H9 (cell line): ENCODE measurements at regions not wholly inside any gene's neighbourhood (a gene's known extent, or its start where the extent isn't known, plus 50 kb on each side); places are given as distances from the start of the nearest gene placed in this dataset.

Source experiments
- DNase-seq: peaks from one replicate; pipeline ENCODE4 v3.0.0-alpha.2; 2017
- H2AFZ ChIP-seq: one replicate; pipeline ENCODE4 v1.6.1; 2013; ENCODE audit warnings: mild to moderate bottlenecking, low read length, control low read depth, moderate library complexity
- H2AK5ac ChIP-seq: 2 replicates; pipeline ENCODE4 v1.6.1; 2013; ENCODE audit warnings: low read length, control low read depth, mixed read lengths; ENCODE audit not compliant: insufficient read length
- H2BK120ac ChIP-seq: one replicate; pipeline ENCODE4 v1.6.1; 2013; ENCODE audit warnings: low read depth, mild to moderate bottlenecking, low read length, control low read depth, inconsistent platforms; ENCODE audit not compliant: poor library complexity, severe bottlenecking
- H2BK12ac ChIP-seq: 2 replicates; pipeline ENCODE4 v1.6.1; 2013; ENCODE audit warnings: low read length, control low read depth, mixed read lengths, low read depth; ENCODE audit not compliant: insufficient read length
- H2BK15ac ChIP-seq: 2 replicates; pipeline ENCODE4 v1.6.1; 2013; ENCODE audit warnings: low read depth, low read length, control low read depth
- H2BK20ac ChIP-seq: one replicate; pipeline ENCODE4 v1.6.1; 2013; ENCODE audit warnings: low read depth, mild to moderate bottlenecking, low read length, control low read depth, inconsistent platforms; ENCODE audit not compliant: poor library complexity, severe bottlenecking
- H2BK5ac ChIP-seq: 2 replicates; pipeline ENCODE4 v1.6.1; 2013; ENCODE audit warnings: low read length, control low read depth, mixed read lengths; ENCODE audit not compliant: insufficient read length
- H3K14ac ChIP-seq: 2 replicates; pipeline ENCODE4 v1.6.1; 2013; ENCODE audit warnings: low read length, control low read depth; ENCODE audit not compliant: insufficient read depth
- H3K18ac ChIP-seq: 2 replicates; pipeline ENCODE4 v1.6.1; 2013; ENCODE audit warnings: low read depth, mild to moderate bottlenecking, mixed read lengths, low read length, control low read depth; ENCODE audit not compliant: insufficient read length
- H3K23ac ChIP-seq: 2 replicates; pipeline ENCODE4 v1.6.1; 2013; ENCODE audit warnings: low read length, control low read depth, mixed read lengths, low read depth; ENCODE audit not compliant: insufficient read length
- H3K23me2 ChIP-seq: 2 replicates; pipeline ENCODE4 v1.6.1; 2013; ENCODE audit warnings: low read depth, mild to moderate bottlenecking, mixed read lengths, low read length, control low read depth; ENCODE audit not compliant: insufficient read length, poor library complexity, severe bottlenecking
- H3K27ac ChIP-seq: 2 replicates; pipeline ENCODE4 v1.5.1; 2013; ENCODE audit warnings: low read length, control low read depth, mixed read lengths, low read depth; ENCODE audit not compliant: insufficient read length
- H3K27me3 ChIP-seq: 2 replicates; pipeline ENCODE4 v1.6.1; 2013; ENCODE audit warnings: low read length, control low read depth, inconsistent platforms; ENCODE audit not compliant: insufficient read depth
- H3K4ac ChIP-seq: 2 replicates; pipeline ENCODE4 v1.6.1; 2013; ENCODE audit warnings: low read depth, mild to moderate bottlenecking, control low read depth, inconsistent platforms, low read length, moderate library complexity
- H3K4me1 ChIP-seq: 2 replicates; pipeline ENCODE4 v1.6.1; 2013; ENCODE audit warnings: low read length, control low read depth, inconsistent platforms; ENCODE audit not compliant: insufficient read depth
- H3K4me2 ChIP-seq: 2 replicates; pipeline ENCODE4 v1.6.1; 2013; ENCODE audit warnings: low read length, control low read depth, mixed read lengths; ENCODE audit not compliant: insufficient read length, insufficient read depth
- H3K56ac ChIP-seq: 2 replicates; pipeline ENCODE4 v1.6.1; 2013; ENCODE audit warnings: low read depth, mild to moderate bottlenecking, mixed read lengths, low read length, control low read depth; ENCODE audit not compliant: insufficient read length
- H3K79me1 ChIP-seq: 2 replicates; pipeline ENCODE4 v1.6.1; 2013; ENCODE audit warnings: low read depth, mild to moderate bottlenecking, moderate library complexity, low read length, control low read depth, inconsistent platforms; ENCODE audit not compliant: insufficient read depth, poor library complexity, severe bottlenecking
- H3K79me2 ChIP-seq: 2 replicates; pipeline ENCODE4 v1.6.1; 2013; ENCODE audit warnings: low read length, control low read depth, inconsistent platforms; ENCODE audit not compliant: insufficient read depth
- H3K9ac ChIP-seq: 2 replicates; pipeline ENCODE4 v1.6.1; 2013; ENCODE audit warnings: low read length, control low read depth, mixed read lengths; ENCODE audit not compliant: insufficient read length; ENCODE audit errors: extremely low read depth
- H3K9me3 ChIP-seq: one replicate; pipeline ENCODE4 v1.6.1; 2013; ENCODE audit warnings: low read depth, low read length, inconsistent platforms; ENCODE audit not compliant: control insufficient read depth
- H3T11ph ChIP-seq: one replicate; pipeline ENCODE4 v1.6.1; 2013; ENCODE audit warnings: mild to moderate bottlenecking, low read length, control low read depth, inconsistent platforms
- H4K20me1 ChIP-seq: one replicate; pipeline ENCODE4 v1.6.1; 2013; ENCODE audit not compliant: control insufficient read depth, insufficient read length, insufficient read depth
- H4K5ac ChIP-seq: 2 replicates; pipeline ENCODE4 v1.6.1; 2013; ENCODE audit warnings: low read depth, mild to moderate bottlenecking, mixed read lengths, low read length, control low read depth; ENCODE audit not compliant: insufficient read length
- H4K8ac ChIP-seq: replicated peaks from 2 replicates; pipeline ENCODE4 v1.6.1; 2013; ENCODE audit warnings: low read length, control low read depth, mixed read lengths, low read depth; ENCODE audit not compliant: insufficient read length
- H4K91ac ChIP-seq: 2 replicates; pipeline ENCODE4 v1.6.1; 2013; ENCODE audit warnings: low read depth, mild to moderate bottlenecking, moderate library complexity, mixed read lengths, low read length, control low read depth; ENCODE audit not compliant: insufficient read length
- H3K27ac Mint-ChIP-seq, 3 experiments: 2 replicates in 2 of 3; 3 replicates in 1 of 3; pipeline ENCODE4 v1.8.0; 2020 to 2021; ENCODE audit warnings: mixed read lengths in 3 of 3, mild to moderate bottlenecking in 1 of 3, moderate library complexity in 1 of 3
- H3K27me3 Mint-ChIP-seq: 2 replicates; pipeline ENCODE4 v1.8.0; 2021; ENCODE audit warnings: low read depth, mild to moderate bottlenecking, moderate library complexity, mixed read lengths
- H3K36me3 Mint-ChIP-seq, 3 experiments: 2 replicates in 2 of 3; 3 replicates in 1 of 3; pipeline ENCODE4 v1.8.0; 2020 to 2021; ENCODE audit warnings: low read depth in 3 of 3, mixed read lengths in 3 of 3; ENCODE audit not compliant: insufficient read depth in 1 of 3
- H3K4me1 Mint-ChIP-seq, 2 experiments: 2 replicates each; pipeline ENCODE4 v1.8.0; 2020; ENCODE audit warnings: mixed read lengths in 2 of 2
- H3K4me3 Mint-ChIP-seq, 2 experiments: 2 replicates in 1 of 2; 3 replicates in 1 of 2; pipeline ENCODE4 v1.8.0; 2020 to 2021; ENCODE audit warnings: mild to moderate bottlenecking in 2 of 2, mixed read lengths in 2 of 2, moderate library complexity in 1 of 2
- H3K9me3 Mint-ChIP-seq, 2 experiments: 2 replicates in 1 of 2; 3 replicates in 1 of 2; pipeline ENCODE4 v1.8.0; 2020; ENCODE audit warnings: mild to moderate bottlenecking in 2 of 2, mixed read lengths in 2 of 2, moderate library complexity in 1 of 2
- WGBS: extraction: QIAGEN DNeasy Blood & Tissue Kit; methylation state at CpG from one replicate; pipeline ENCODE4 v1.1.7; 2013; ENCODE audit warnings: missing lambda C conversion rate, low lambda C conversion rate, mixed read lengths; ENCODE audit not compliant: insufficient read length; ENCODE audit errors: extremely low coverage; 5-methylcytosine and 5-hydroxymethylcytosine counted together
- TF ChIP-seq, protein P1 (sequence below): fragments of 200-600 bp; sonication (generic); conservative IDR thresholded peaks from 3 replicates; pipeline ENCODE4 v1.8.0; 2021; ENCODE audit warnings: antibody characterized with exemption, mild to moderate bottlenecking

DNA sequence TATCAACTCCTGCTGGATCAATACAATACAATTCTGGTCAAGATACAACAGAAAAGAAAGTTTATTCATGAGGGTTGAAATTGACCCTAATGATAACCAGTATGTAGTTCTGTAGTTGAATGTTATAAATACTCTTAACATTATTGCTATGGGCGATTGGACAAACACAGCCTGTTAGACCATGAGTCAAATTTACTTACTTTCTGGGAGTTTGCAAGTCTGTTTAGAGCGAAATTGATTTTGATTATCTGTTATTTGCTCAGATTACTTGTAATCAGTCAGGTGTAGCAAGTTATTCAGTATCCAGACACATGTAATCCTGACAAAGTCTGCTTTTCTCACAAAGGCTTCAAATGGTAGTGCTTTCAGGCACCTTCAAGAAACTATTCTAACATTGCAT is 216.6 kb upstream of the B3GALT2 start:
- no peaks in the 10 kb centered on the region for H3K9me3 Mint-ChIP-seq
- no peak overlapping the region for H2BK12ac ChIP-seq
- H3K79me1 ChIP-seq, result no peaks in the 10 kb centered on the region
- H2BK15ac ChIP-seq, result no peak overlapping the region
- no peak overlapping the region for H2BK20ac ChIP-seq
- H2AK5ac ChIP-seq, result no peak overlapping the region
- TF ChIP-seq, protein P1, sequence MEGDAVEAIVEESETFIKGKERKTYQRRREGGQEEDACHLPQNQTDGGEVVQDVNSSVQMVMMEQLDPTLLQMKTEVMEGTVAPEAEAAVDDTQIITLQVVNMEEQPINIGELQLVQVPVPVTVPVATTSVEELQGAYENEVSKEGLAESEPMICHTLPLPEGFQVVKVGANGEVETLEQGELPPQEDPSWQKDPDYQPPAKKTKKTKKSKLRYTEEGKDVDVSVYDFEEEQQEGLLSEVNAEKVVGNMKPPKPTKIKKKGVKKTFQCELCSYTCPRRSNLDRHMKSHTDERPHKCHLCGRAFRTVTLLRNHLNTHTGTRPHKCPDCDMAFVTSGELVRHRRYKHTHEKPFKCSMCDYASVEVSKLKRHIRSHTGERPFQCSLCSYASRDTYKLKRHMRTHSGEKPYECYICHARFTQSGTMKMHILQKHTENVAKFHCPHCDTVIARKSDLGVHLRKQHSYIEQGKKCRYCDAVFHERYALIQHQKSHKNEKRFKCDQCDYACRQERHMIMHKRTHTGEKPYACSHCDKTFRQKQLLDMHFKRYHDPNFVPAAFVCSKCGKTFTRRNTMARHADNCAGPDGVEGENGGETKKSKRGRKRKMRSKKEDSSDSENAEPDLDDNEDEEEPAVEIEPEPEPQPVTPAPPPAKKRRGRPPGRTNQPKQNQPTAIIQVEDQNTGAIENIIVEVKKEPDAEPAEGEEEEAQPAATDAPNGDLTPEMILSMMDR, result no peak
- no peak overlapping the region for H3K4me2 ChIP-seq
- H3K23me2 ChIP-seq, result no peaks in the 10 kb centered on the region
- no peak overlapping the region for H4K8ac ChIP-seq
- H2AFZ ChIP-seq, result no peak overlapping the region
- no peaks in the 10 kb centered on the region for H3K9me3 ChIP-seq
- no peak overlapping the region for H3K9ac ChIP-seq
- no peak overlapping the region for H2BK120ac ChIP-seq
- no peak for DNase-seq
- no peaks in the 10 kb centered on the region for H3K4me1 ChIP-seq
- 0 out of 4 replicates have a peak, but pooled peaks cover 0 to 2% of the 10 kb centered on the region in 2 experiments for H3K4me1 Mint-ChIP-seq
- H3K27me3 Mint-ChIP-seq, result no peaks in the 10 kb centered on the region
- H3K27ac Mint-ChIP-seq, result no peak overlapping the region
- no peaks in the 10 kb centered on the region for H3K27me3 ChIP-seq
- no peaks in the 10 kb centered on the region; a peak in 1 of 7 replicates for H3K36me3 Mint-ChIP-seq
- no peak overlapping the region for H3T11ph ChIP-seq
- no peak overlapping the region for H4K5ac ChIP-seq
- H3K56ac ChIP-seq, result no peak overlapping the region
- no peak overlapping the region for H3K27ac ChIP-seq
- no peak overlapping the region for H3K14ac ChIP-seq
- H3K18ac ChIP-seq, result no peak overlapping the region
- no peaks in the 10 kb centered on the region for H4K20me1 ChIP-seq
- H3K79me2 ChIP-seq, result no peaks in the 10 kb centered on the region
- no CpG with 5 or more reads among the region's 2 CpGs for WGBS
- no peak overlapping the region for H2BK5ac ChIP-seq
- no peak overlapping the region for H4K91ac ChIP-seq
- no peak overlapping the region for H3K4me3 Mint-ChIP-seq
- H3K23ac ChIP-seq, result no peak overlapping the region
- no peak overlapping the region for H3K4ac ChIP-seq
